HCT116 (cell line): ENCODE measurements at regions not wholly inside any gene's neighbourhood (a gene's known extent, or its start where the extent isn't known, plus 50 kb on each side); places are given as distances from the start of the nearest gene placed in this dataset.

Source experiments
- ATAC-seq: fragments of 200-7000 bp; cut with Tn5 transposase; 2 replicates; pipeline ENCODE4 v1.9.1; 2020; ENCODE audit warnings: mild to moderate bottlenecking, moderate library complexity
- BruUV-seq: library from RNA; stranded (reverse); fragments of 400-500 nt; replicated peaks from 2 replicates; lab custom pipeline; 2021; lab: Mats Ljungman, UMichigan
- CTCF ChIA-PET: fragments of 300-600 bp; sonication (Branson Sonifier 250); formaldehyde crosslinking; loops from one replicate; lab custom pipeline; 2021; ENCODE audit warnings: antibody characterized with exemption; lab: Charles Lee
- POLR2A ChIA-PET: fragments of 300-600, 350-600 bp; sonication (Branson Sonifier 250); formaldehyde crosslinking; loops from one replicate; lab custom pipeline; 2021; ENCODE audit warnings: antibody characterized with exemption; lab: Charles Lee
- RAD21 ChIA-PET, 2 experiments: fragments of 300-600 bp; sonication (Branson Sonifier 250); formaldehyde crosslinking; loops; one replicate each; lab custom pipeline; 2023; ENCODE audit warnings: low total read pairs in 2 of 2; ENCODE audit not compliant: uncharacterized antibody in 2 of 2, unreplicated experiment in 2 of 2, low non-redundant PET in 1 of 2; lab: Charles Lee
- DNase-seq: peaks from one replicate; pipeline ENCODE4 v3.0.0-alpha.2; 2010; ENCODE audit warnings: low read depth, low spot score
- H2AFZ ChIP-seq: fragments of 200-600 bp; shearing (Covaris generic), sonication (generic); 2 replicates; pipeline ENCODE4 v1.6.1; 2017; ENCODE audit warnings: low read depth, mixed run types, mixed read lengths, antibody characterized with exemption, low read length; ENCODE audit not compliant: poor library complexity, severe bottlenecking
- H3K27ac ChIP-seq: 2 replicates; pipeline ENCODE4 v1.5.1; 2012; ENCODE audit warnings: low read depth, low read length
- H3K27me3 ChIP-seq: fragments of 200-600 bp; sonication (generic); 2 replicates; pipeline ENCODE4 v1.6.1; 2016; ENCODE audit warnings: mixed run types, low read length, mixed read lengths; ENCODE audit not compliant: insufficient read depth
- H3K36me3 ChIP-seq, 2 experiments: fragments of 200-500 bp in 1 of 2; fragments of 200-600 bp in 1 of 2; sonication (Bioruptor generic) in 1 of 2; sonication (generic) in 1 of 2; 2 replicates each; pipeline versions ENCODE4 v1.5.1 to v1.6.1; 2014 to 2016; ENCODE audit warnings: low read length in 2 of 2, inconsistent platforms in 1 of 2, mixed read lengths in 1 of 2, mixed run types in 1 of 2; ENCODE audit not compliant: insufficient read depth in 2 of 2, control insufficient read depth in 1 of 2
- H3K4me1 ChIP-seq, 2 experiments: fragments of 200-600 bp in 1 of 2; sonication (generic) in 1 of 2; 2 replicates each; pipeline versions ENCODE4 v1.5.1 to v1.6.1; 2012 to 2017; ENCODE audit warnings: low read length in 2 of 2, inconsistent platforms in 1 of 2, mild to moderate bottlenecking in 1 of 2, mixed read lengths in 1 of 2, mixed run types in 1 of 2, moderate library complexity in 1 of 2; ENCODE audit not compliant: insufficient read depth in 2 of 2, control insufficient read depth in 1 of 2
- H3K4me2 ChIP-seq: fragments of 200-600 bp; sonication (generic); 2 replicates; pipeline ENCODE4 v1.6.1; 2017; ENCODE audit warnings: mixed run types, low read length, mixed read lengths
- H3K4me3 ChIP-seq, 2 experiments: fragments of 200-600 bp in 1 of 2; sonication (generic) in 1 of 2; replicated peaks in 1 of 2; 2 replicates each; pipeline ENCODE4 v1.5.1; 2011 to 2016; ENCODE audit warnings: low read length in 2 of 2, control low read depth in 1 of 2, low read depth in 1 of 2, mild to moderate bottlenecking in 1 of 2, mixed read lengths in 1 of 2, mixed run types in 1 of 2
- H3K79me2 ChIP-seq: fragments of 200-600 bp; sonication (generic); 2 replicates; pipeline ENCODE4 v1.6.1; 2017; ENCODE audit warnings: mild to moderate bottlenecking, mixed run types, low read length, moderate library complexity, mixed read lengths; ENCODE audit not compliant: insufficient read depth
- H3K9ac ChIP-seq: fragments of 200-600 bp; sonication (generic); 2 replicates; pipeline ENCODE4 v1.6.1; 2016; ENCODE audit warnings: low read length, mixed read lengths
- H3K9me2 ChIP-seq: fragments of 200-600 bp; sonication (generic), shearing (Covaris generic); 2 replicates; pipeline ENCODE4 v1.6.1; 2017; ENCODE audit warnings: mixed run types, mild to moderate bottlenecking, moderate library complexity; ENCODE audit not compliant: insufficient read depth
- H3K9me3 ChIP-seq, 2 experiments: fragments of 200-500 bp in 1 of 2; fragments of 200-600 bp in 1 of 2; sonication (Bioruptor generic) in 1 of 2; sonication (generic) in 1 of 2; 2 replicates each; pipeline ENCODE4 v1.6.1; 2014 to 2017; ENCODE audit warnings: low read length in 2 of 2, mixed read lengths in 2 of 2, inconsistent platforms in 1 of 2, low read depth in 1 of 2, mild to moderate bottlenecking in 1 of 2, mixed run types in 1 of 2, moderate library complexity in 1 of 2; ENCODE audit not compliant: control insufficient read depth in 1 of 2, insufficient read depth in 1 of 2
- H4K20me1 ChIP-seq: fragments of 200-600 bp; sonication (generic), shearing (Covaris generic); 2 replicates; pipeline ENCODE4 v1.6.1; 2017; ENCODE audit warnings: mixed run types, mild to moderate bottlenecking, moderate library complexity; ENCODE audit not compliant: insufficient read depth
- CBX3 ChIP-seq: IDR thresholded peaks from 2 replicates; pipeline ENCODE4 v1.6.1; 2012; ENCODE audit warnings: low read depth
- CEBPB ChIP-seq: IDR thresholded peaks from 2 replicates; pipeline ENCODE4 v1.6.1; 2012; ENCODE audit warnings: low read depth
- CTCF ChIP-seq, 3 experiments: fragments of 200-600 bp in 1 of 3; sonication (generic) in 1 of 3; IDR thresholded peaks in 2 of 3; conservative IDR thresholded peaks in 1 of 3; 2 replicates each; pipeline ENCODE4 v1.5.1; 2012 to 2017; ENCODE audit warnings: low read depth in 2 of 3, low read length in 2 of 3, antibody characterized with exemption in 1 of 3, borderline replicate concordance in 1 of 3, control low read depth in 1 of 3, mild to moderate bottlenecking in 1 of 3, mixed read lengths in 1 of 3, mixed run types in 1 of 3, moderate library complexity in 1 of 3; ENCODE audit not compliant: insufficient read depth in 1 of 3
- EGR1 ChIP-seq: IDR thresholded peaks from 2 replicates; pipeline ENCODE4 v1.6.1; 2012; ENCODE audit warnings: low read depth
- EZH2 ChIP-seq: fragments of 200-600 bp; sonication (generic); IDR thresholded peaks from 2 replicates; pipeline ENCODE4 v1.6.1; 2017; ENCODE audit warnings: antibody characterized with exemption, mixed run types
- EZH2phosphoT487 ChIP-seq: fragments of 200-600 bp; IDR thresholded peaks from 2 replicates; pipeline ENCODE4 v1.6.1; 2018; ENCODE audit warnings: antibody characterized with exemption, borderline replicate concordance
- FOSL1 ChIP-seq: IDR thresholded peaks from 2 replicates; pipeline ENCODE4 v1.6.1; 2012; ENCODE audit warnings: low read depth
- POLR2A ChIP-seq: IDR thresholded peaks from 2 replicates; pipeline ENCODE4 v1.7.0; 2011; ENCODE audit warnings: borderline replicate concordance; ENCODE audit not compliant: insufficient read depth, insufficient read length; ENCODE audit errors: extremely low read depth
- POLR2AphosphoS5 ChIP-seq: IDR thresholded peaks from 2 replicates; pipeline ENCODE4 v1.6.1; 2011; ENCODE audit warnings: mild to moderate bottlenecking, low read depth, low read length, moderate library complexity
- RAD21 ChIP-seq: IDR thresholded peaks from 2 replicates; pipeline ENCODE4 v1.6.1; 2012; ENCODE audit warnings: low read depth, mild to moderate bottlenecking
- REST ChIP-seq: IDR thresholded peaks from 2 replicates; pipeline ENCODE4 v1.6.1; 2012; ENCODE audit warnings: low read depth
- SIN3A ChIP-seq: IDR thresholded peaks from 2 replicates; pipeline ENCODE4 v1.6.1; 2012; ENCODE audit warnings: low read depth
- TCF7L2 ChIP-seq: IDR thresholded peaks from 2 replicates; pipeline ENCODE4 v1.7.0; 2011; ENCODE audit warnings: borderline replicate concordance, inconsistent platforms; ENCODE audit not compliant: insufficient read depth, insufficient read length; ENCODE audit errors: extremely low read depth
- ZFX ChIP-seq: fragments of 450-650 bp; IDR thresholded peaks from 2 replicates; pipeline ENCODE4 v1.6.1; 2017
- ZNF274 ChIP-seq: fragments of 200-500 bp; sonication (Bioruptor generic); IDR thresholded peaks from 2 replicates; pipeline ENCODE4 v1.6.1; 2014; ENCODE audit warnings: mild to moderate bottlenecking, low read depth, low read length, inconsistent platforms
- intact Hi-C: fragments of 100-400 bp; cut with micrococcal nuclease; formaldehyde crosslinking; loops from 2 replicates; pipeline ENCODE4 v1.10.0; 2022

GRCh38 chr5:107726896-107727295 is 56.2 kb upstream of the EFNA5 start:
- TF ChIP-seq ZNF274 (no peak), TCF7L2 (no peak), EZH2phosphoT487 (no peak), FOSL1 (no peak), ZFX (no peak), POLR2A (no peak), RAD21 (no peak), EGR1 (no peak), CEBPB (no peak), CBX3 (no peak), SIN3A (no peak), CTCF (IDR thresholded peaks at IDR 0.05 in 2 of 3, conservative IDR thresholded peaks at IDR 0.05 in 1 of 3; ENCODE audit: borderline replicate concordance in 1 of 3, insufficient read depth in 1 of 3, low read depth in 2 of 3, low read length in 2 of 3) (no peak), POLR2AphosphoS5 (no peak), EZH2 (no peak), REST (no peak)
- RAD21 ChIA-PET, result no interaction called here

More at GRCh38 chr5:107726896-107727295, 56.2 kb upstream of the EFNA5 start:
- H3K4me1 ChIP-seq, result no peaks in the 10 kb centered on the region
- H3K4me2 ChIP-seq, result no peak overlapping the region
- H3K27ac ChIP-seq, result no peak overlapping the region
- no peaks in the 10 kb centered on the region for H3K79me2 ChIP-seq
- intact Hi-C loops, result no loop called here
- ATAC-seq (no peak), DNase-seq (no peak)
- no peak overlapping the region for H2AFZ ChIP-seq
- H3K9me2 ChIP-seq, result no peaks in the 10 kb centered on the region; the same call in 1 of the 2 replicates
- no peak overlapping the region for H3K4me3 ChIP-seq
- H3K9me3 ChIP-seq, result no peaks in the 10 kb centered on the region
- H4K20me1 ChIP-seq, result no peaks in the 10 kb centered on the region
- no TSS peak for BruUV-seq
- no peaks in the 10 kb centered on the region for H3K36me3 ChIP-seq
- ChIA-PET CTCF (no interaction called here), POLR2A (no interaction called here)
- H3K9ac ChIP-seq, result no peak overlapping the region
- H3K27me3 ChIP-seq, result no peaks in the 10 kb centered on the region
